ENCODE measurements at regions not wholly inside any gene's neighbourhood (a gene's known extent, or its start where the extent isn't known, plus 50 kb on each side); places are given as distances from the start of the nearest gene placed in this dataset.
A peak's percentile ranks its signal among the peaks of the same experiment; 100 is the strongest.

DNA sequence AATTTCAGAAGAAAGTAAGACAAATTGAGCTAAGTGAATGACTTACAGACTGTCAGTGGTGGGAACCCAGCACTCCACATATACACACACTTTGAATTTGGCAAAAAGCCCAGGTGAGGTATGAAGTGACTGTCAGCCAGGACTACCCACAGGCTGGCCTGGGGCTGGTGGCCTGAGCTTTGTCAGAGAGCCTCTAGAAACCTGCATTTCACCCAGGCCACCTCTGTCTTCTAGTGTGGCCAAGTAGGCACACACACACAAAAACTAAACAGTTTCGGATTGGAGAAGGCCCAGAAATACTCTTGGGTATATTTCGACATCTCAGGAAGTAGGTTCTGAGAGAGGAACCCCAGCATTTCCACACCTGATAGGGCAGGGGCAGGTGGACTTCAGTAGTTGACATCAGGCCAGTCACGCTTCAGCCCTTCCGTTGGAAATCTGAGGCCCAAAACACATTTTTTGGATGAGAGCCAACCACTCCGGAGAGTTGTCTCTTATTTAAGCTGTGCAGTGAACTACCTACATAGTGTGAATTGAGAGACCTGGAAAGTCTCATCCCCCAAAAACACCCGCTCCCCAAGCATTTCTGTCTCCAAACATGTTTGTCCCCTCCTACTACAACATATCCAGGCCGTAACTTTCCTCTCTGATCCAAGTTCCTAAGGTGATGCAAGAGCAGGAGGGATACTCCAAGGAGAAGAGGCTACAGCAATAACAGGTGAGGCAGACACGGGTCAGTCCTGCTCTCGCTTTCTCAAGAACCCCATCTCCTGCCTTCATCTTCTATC lies 167.2 kb upstream of the PROX1 start:
- DNase-seq, result no peak

DNA sequence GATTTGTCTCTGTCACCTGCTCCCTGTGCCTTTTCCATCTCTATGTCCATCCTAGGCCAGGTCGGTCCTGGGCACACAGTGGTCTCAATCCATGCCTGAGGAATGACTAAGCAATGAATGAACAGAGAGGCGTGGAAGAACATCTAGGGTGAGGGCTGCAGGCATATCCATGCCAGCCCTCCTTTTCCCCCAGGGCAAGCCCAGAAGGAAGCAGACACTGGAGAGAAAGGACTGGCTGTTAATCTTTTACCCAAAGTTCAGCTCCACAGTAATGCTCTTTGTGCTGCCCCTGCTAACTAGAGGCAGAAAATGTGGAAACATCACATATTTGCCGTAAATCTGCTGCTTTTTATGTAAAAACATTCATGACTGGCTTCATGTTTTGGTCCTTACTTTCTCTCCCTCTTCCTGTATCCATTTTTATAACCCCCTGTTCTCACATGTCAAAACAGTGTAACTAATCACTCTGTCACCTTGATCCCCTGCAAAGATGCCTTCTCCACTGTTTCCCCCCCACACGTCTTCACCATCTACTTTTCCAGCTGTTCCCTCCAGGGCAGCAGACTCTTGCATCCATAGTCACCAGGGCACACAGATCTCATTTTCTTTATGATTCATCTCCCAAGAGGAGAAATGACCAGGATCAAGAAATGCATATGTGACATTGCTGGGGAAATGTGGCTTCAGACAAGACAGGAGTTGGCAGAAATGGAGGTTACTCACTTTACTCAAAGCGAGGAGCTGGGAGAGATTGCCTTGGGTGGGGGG lies 166.4 kb upstream of the PROX1 start:
- DNase-seq, result no peak

DNA sequence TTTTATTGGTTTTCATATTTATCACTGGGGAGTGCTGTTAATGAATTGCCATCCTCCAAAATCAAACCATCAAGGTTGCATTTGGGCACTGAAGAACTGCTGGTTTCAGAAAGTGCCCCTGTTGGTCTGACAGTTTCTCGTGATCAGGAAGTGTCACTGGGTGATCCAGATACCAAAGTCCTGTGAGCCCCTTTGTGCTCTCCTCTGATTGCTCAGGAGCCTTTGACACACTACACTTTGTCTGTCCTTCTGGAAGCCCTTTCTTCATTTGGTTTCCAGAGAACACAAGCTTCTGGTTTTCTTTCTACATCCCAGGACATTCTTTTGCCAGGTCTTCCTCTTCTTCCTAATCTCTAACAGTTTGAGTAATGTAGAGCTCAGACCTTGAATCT lies 165.8 kb upstream of the PROX1 start:
- DNase-seq, result no peak

DNA sequence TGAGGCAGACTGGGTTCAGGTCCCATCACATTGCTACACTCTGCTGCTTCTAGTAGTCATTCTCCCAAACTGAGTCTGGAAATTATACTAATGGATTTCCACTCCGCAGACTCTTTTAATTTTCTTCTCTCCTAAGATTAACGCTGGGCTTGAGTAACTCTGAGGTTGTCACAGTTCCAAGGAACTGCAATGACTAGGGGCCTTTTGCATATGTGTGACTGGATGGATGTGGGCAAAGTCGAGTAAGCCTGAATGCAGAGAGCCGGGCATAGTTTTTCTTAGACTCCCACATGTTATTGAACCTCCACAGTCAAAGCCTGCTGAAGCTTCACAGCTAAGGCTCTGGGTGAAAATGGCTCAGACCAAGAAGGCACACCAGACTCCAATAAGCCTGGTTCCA lies 160.9 kb upstream of the PROX1 start:
- no peak for DNase-seq

DNA sequence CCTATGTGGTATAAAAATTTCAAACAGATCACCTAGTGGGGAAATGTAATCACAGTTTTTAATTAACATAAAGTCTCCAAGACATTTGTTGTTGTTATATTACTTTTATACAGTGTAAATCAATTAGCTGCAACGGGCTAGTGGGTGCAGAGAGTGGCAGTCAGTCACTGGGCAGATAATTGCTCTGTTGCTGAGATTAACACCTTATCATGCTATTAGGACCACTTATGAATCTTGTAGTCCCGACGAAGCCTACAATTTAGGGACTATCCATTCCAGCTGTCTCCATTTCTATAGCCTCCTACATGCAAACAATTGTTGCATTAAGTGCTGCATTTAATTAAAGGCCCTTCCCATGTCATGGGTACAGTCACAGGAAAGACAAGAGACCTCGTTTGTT lies 158.9 kb upstream of the PROX1 start:
- no peak for DNase-seq

DNA sequence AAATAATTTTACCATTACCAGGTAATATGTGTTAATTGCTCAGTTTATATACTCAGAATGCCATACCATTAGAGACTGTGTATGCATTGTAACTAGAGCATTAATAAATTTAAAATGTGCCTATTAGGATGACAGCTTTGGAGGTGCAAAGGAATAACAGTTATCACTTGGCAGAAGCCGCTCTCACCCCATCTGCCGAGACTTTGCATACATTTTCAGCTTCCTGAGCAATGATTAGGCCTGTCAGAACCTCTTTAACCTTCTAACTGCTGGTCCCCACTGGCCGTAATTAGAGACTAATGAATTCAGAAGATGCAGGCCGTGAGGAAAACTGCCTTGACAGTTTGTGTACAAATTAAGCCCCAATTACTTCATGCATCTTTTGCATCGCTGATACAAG lies 158.0 kb upstream of the PROX1 start:
- no peak for DNase-seq

DNA sequence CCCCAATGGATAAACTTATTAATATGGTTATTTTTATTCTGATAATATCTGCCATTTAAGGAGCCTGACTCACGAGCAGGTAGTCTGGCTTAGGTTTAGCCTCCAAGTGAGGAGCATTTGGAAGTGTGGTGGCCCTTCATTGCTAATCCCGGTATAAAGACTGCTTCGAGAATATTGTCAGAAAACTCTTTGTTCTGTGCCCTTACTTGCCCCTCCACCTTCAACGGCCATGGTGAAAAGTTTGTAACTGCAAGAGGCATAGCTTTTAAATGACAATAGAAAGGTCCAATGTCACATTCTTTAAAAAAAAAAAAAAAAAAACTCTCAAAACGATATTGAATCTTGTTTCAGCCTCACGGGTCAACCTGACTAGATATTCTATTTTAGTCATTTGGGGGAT lies 157.4 kb upstream of the PROX1 start:
- no peak for DNase-seq

DNA sequence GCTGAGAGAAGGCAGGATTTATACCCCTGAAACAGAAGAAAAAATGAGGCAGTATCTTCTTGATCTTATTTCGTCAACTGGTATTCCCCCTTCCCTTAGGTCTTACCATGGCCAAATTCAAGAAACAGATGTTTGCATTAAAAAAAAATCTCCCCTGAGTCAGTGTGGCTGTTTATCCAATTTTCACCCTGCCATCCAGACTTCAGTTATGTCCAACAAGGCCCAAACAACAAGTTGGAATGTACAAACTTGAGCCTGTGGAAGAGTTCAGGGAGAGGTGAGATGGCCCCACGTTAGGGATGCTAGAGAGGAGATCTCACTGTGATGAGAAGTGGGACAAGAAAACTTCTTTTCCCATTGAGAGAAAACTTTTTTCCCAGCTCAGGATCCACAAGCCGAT lies 147.2 kb upstream of the PROX1 start:
- no peak for DNase-seq

DNA sequence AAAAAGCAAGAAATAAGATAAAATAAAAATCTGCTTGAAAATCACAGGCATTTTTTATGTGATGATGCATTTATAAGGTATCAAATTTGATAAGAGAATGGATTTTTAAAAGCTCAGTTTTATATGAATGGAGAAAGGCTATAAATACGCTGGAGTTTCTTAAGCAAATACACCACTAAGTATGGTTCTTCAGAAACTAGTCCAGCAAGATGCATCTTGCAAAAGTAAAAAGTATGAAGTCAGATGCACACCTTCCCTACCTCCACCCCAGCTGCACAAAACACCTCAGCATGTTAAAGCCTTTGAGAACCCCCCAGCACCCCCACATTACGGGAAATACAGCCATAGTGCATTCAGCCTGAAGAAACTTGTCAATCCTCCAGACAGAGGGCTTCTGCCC lies 143.1 kb upstream of the PROX1 start:
- no peak for DNase-seq

DNA sequence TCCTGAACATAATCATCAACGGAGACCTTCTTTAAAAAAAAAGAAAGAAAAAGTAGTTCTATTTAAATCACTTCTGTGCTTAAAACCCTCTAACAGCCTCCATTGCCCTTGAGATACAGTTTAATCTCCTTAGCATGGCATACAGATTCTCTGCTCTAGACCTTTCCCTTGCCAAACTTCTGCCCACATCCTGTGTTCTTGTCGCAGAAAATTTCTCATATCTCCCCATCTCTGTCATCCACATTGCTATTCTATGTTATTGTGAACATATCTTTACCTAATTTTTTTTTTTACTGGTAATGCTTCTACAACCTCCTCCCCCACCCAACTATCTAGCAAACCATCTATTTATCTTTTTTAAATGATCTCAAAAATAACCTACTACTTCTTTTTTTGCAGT lies 135.7 kb upstream of the PROX1 start:
- peak; percentile 13 to 32 for DNase-seq

DNA sequence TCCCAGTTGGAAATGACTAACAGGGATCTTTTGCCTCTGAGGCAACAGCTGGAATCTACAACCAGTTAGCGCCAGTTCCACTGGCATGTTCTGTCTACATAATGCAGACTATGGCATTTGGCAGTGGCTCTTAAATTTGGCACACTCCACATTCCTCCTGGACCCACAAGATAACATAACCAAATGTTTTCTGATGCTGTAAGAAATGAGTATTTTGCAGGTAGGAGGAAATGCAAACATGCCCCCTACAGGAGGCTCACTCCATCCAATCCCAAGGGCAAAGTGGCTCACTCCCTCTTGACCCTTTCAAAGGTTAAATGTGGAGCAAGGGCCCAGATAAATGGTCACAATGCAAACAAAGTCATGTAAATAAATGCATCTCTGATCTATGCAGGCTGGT lies 129.2 kb upstream of the PROX1 start:
- no peak for DNase-seq

DNA sequence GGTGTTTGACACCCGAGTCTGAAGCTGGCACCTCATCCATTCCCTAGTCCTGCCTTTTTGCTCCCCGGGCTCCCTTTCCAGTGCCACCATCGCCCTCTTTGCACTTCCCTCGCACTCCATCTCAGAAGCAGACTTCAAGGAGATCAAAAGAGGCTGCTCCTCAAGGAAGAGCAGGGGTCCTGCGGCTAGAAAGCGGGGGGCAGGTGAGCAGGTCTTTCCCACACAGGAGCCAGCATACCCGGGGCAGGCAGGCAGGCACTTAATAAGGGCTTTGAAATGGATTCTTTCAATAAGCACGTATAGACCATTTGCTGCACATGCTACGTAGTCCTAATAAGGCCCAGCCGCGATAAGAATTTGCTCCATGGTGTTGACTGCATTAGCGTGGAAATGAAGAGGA lies 125.9 kb upstream of the PROX1 start:
- DNase-seq, result no peak

DNA sequence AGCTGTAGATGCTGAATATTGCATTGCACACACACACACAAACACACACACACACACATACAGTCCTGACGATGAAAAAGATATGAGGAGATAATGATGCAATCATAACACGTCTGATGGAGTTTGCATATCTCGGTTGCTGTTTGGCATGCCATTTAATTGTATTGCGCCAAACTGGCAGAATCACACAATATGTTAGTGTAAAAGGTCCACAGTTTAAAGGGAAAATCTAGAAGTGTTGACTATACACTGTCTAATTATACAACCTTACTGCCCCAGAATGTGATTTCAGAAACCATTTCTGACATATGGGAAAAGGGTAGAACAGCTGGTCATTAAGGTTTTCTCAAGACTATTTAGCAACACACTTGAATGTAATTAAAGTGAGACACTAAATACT lies 123.7 kb upstream of the PROX1 start:
- no peak for DNase-seq

DNA sequence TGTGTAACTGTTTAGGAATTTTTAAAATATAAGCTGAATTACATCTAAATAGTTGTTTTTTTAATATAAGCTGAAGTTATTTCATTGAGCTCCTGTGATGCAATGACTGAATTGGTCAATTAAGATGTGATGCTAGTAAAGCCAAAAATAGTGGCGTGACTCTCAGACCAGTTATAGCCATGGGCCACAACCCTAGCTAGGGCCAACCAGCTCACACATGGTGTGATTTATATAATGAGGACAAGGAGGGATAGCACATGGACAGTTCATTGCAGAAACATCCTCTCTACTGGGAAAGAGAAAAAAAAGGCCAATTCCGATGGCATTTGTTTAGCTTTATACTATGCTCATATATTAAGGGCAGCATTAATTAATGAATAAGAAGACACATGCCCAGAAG lies 119.3 kb upstream of the PROX1 start:
- no peak for DNase-seq

DNA sequence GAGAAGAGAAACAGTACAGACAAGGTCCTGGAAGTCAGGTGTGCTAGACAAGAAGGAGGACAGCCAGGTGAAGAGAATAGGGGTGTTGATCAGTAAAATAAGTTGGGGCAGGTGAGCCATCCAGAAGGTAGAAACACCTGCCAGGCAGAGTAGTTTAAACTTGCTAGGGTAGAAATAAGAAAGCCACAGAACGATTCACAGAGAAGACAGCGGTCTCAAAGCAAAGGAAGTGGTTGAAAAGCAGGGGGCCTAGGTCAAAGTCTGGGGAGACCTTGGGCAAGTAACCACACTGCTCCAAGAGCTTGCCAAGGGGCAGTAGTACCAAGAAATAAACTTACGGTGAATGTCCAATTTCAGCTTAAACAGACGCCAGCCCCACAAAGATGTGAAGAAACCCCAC lies 116.6 kb upstream of the PROX1 start:
- no peak for DNase-seq

DNA sequence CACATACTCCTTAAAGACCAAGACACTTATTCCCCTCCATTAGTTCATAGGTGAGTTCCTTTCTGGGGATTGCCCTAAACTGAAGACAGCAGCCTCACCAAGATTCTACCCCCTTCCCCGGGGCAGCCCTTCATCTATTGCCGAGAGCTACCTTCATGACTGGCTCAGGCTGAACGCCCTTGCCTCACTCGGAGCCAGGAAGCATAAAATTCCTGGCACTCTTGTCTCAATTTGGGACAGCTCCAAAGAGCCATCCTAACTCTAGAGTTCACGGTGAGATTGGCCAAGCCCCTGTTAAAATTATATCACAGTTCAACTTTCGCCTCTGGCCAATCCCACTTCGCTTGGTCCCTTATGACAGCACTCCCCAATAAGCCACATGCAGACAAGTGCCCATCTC lies 113.0 kb upstream of the PROX1 start:
- DNase-seq, result no peak

DNA sequence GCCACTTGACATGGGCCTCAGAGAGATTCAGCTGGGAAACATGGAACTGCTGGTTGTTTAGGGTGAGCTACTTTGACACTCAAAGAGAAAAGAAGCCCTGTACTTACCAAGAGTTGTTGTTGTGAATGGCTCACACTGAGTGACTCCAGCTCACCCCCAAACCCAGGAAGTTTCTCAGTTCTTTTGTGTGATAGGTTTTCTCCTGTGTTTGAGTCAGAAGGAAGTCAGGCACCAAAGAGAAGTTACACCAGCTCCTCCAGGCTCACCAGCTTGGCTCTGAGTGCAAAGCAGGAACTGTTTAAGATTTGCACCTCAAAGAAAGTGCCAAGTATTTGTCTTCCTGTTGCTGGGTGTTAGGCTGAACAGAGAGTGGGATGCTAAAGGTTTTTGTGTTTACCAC lies 111.2 kb upstream of the PROX1 start:
- DNase-seq, result no peak

DNA sequence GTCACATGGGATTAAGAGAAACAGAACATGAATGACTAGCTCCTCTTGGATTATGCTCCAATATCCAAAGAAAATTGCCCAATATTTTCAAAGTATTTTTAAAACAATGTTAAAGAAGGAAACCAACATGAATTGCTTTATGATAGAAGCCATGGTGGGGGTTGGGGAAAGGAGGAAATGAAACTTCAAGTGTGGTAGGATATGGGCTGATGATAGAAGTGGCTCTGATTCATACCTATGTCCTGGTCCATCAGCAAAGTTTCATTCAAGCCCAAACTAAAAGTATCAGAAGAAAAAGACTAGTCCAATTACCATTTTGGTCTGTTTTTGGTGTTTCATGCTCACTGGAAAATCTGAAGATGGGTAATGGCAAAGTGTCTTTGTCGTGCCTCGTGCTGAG lies 104.2 kb upstream of the PROX1 start:
- DNase-seq, result no peak

DNA sequence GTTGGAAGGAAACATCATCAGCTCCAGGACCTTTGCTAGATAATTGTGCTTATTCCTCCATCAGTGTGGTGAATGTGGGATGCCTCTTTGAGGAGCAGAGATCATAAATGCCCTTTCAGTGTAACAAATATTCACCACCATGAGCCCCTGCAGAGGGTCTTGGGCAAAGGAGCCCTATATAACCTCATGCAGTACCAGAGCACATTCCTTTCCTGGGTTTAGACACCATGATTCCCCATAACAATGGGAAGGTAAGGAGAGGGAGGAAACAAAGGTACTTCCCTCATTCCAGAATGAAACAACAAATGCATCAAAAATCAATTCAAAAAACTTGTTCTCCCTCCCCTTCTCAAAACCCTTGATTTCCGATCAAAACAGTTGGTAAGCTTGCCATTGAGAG lies 103.4 kb upstream of the PROX1 start:
- DNase-seq, result no peak

DNA sequence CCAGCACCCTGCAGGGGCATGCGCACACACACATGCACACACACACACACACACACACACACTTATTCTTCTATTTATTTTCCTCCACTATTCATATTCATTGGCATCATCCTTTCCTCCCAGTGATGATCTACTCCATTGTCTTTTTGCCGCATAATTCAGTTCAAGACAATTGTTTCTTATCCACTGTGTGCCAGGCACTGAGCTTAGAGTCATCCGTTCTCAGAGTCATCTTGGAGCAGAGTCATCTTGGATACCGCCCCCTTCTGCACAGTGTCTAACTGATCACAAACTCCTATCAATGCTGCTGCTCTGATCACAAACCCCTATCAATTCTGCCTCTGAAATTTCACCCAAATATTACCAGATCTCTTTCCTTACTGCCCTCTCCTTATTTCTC lies 102.8 kb upstream of the PROX1 start:
- DNase-seq, result no peak

DNA sequence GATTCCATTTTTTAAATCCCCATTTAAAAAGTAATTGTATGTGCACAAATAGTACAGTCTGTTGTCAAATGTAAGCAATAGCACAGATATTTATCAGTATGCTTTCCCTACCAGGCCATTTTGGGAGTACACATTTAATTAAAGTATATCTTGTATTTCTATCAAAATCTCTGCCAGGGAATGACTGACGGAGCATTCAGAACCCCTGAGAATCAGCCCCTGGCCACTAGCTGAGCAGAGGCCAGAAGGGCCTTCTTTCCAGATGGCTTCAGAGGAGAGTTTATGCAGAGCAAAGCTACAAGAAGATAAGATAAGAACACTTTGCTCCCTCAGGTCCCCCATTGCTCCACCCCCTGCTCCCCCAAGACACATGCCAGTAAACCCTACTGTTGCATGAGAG lies 99.9 kb upstream of the PROX1 start:
- DNase-seq, result no peak

DNA sequence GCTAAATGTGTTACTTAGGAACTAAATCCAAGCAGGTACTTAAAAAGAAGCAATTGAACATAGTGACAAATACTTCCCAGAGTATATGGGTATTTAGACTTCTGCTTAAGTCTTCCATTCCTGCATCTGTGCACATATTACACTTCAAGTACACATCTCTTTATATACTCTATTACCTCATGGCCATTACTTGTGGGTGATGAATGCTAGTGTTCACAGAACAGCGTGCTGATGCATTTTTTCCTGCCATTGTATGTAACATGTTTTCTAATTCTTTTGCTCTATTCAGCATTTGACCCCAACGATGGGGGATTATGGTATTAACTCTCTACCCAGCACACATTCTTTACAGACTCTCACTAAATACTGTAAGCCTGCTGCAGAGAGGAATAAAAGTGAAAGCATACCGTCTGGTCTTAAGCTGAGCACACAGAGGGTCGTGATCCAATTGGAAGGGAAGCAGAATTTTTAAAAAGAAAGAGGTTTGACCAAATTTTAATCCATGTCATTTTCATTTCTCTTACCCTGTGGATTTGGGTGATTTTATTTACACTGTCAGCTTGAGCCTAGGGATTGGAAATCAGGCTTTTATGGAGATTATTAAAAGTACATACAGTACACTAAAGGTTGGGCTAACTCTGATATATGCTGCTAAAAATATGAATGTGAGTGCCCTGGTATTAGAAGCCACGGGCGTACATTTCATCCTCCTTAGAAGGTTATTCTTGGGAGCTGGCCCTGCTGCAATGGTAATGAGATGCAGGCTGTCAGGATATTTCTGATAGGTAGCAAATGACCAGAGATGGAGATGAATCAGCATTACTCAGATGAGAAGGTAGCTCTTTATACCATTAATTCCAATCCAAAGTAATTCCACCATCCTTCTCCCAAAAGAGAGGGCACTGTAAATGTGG lies 95.5 kb upstream of the PROX1 start:
- DNase-seq, result no peak

DNA sequence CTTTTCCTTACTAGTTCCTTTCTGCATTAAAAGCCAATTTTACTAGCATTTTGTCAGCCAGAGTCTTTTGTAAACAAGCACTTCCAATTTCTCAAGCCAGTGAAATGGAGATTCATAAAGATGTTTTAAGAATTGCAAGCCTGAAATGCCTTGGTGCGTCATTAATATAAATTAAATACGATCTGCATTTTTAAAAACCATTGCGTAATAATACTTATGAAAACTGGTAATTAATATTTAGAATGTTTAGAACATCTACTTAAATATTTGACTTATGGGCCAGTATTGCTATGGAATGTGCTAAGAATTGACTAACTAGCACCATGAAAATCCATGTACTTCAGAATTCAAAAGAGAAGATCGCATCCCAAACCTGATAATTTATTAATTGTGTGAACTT lies 89.1 kb upstream of the PROX1 start:
- DNase-seq, result no peak

DNA sequence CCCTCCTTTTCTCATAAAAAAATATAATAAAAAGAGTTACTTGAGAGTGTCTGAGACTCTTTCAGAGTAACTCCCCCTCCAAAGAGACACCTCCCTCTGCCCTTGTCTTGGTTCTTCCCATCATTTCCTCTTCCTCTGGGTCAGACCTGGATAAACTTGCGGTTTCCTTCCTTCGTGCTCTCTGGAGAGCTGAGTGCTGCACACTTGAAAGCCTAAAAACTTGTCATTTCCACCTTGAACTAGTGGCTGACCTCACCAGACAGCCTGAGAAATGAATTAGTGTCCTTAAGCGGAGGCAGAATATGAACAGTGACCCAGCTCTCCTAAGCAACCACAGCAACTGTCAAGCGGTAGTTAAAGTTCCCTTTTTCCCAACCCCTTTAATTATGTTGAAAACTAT lies 88.4 kb upstream of the PROX1 start:
- DNase-seq, result no peak

All from CD4-positive, alpha-beta T cell treated with Interleukin-4 for 1 hour (primary cell).